HuH-7.5 (cell line): ENCODE measurements at regions not wholly inside any gene's neighbourhood (a gene's known extent, or its start where the extent isn't known, plus 50 kb on each side); places are given as distances from the start of the nearest gene placed in this dataset.

Experiments
- DNase-seq: peaks from one replicate; pipeline ENCODE4 v3.0.0; 2011; ENCODE audit warnings: low spot score

DNA sequence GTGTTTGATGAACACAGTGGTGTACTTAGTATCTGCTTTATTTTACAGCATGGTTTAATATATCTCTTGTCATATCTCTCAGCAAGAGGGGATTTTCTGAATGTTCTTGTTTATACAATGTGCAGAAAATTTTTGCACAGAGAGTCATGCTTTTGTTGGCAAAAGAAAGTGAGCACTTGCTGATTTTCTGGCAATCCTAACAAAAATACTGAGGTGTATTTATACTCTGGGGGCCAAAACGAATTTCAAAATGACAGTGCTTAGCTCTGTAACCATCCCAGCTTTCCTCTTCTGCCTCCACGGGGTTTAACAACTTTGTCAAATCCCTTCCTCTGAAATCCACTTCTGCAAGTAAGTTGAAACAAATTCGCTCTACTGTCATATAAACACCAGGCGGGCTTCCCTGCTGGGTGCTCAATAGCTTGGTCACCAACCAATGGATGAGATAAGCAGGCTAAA is 169.2 kb downstream of the NOC3L start:
- no peak for DNase-seq

DNA sequence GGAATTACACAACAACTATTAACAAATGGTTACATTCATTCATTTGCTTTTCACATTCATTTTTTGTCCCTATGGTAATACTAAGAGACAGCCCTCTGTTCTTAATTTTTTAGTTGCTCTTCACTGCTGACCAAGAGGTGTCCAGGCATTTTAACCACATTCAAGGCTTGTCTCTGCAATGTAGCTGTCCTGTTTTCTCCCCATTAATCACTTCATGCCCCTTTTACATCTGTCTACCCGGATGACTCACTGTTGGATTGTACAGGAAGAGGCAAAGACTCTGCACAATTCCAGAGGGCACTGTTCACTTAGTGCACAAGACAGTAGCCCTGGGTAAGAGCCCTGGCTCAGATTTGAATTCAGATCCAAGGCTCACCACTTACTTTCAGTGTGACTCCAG is 168.5 kb downstream of the NOC3L start:
- DNase-seq, result no peak

DNA sequence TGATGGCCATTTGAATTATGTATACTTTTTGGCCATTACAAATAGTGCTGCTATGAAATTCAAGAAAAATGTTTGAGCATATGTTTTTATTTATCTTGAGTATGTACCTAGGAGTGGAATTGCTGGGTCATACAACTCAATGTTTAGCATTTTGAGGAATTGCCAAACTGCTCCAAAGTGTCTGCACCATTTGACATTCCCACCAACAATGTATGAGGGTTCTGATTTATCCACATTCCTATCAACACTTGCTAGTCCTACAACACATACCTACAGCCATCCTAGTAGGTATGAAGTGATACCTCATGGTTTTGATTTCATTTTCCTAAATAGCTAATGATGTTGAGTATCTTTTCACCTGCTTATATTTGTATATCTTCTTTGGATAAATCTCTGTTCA is 165.5 kb downstream of the NOC3L start:
- no peak for DNase-seq

DNA sequence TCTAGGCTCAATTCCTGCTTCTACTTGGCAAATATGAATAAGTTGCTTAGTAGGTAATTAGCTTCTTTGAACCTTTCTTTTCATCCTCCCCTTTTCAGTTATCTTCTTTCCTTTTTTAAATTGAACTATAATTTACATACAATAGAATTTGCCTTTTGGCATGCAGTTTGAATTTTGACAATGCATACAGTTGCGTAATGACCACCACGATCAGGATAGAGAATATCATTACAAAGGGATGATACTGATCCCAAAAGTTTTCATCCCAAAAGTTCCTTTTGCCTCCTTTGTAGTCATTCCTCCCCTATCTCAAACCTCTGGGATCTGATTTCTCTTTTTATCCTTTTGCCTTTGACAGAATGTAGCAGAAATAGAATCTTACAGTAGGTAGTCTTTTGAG is 164.4 kb downstream of the NOC3L start:
- no peak for DNase-seq

DNA sequence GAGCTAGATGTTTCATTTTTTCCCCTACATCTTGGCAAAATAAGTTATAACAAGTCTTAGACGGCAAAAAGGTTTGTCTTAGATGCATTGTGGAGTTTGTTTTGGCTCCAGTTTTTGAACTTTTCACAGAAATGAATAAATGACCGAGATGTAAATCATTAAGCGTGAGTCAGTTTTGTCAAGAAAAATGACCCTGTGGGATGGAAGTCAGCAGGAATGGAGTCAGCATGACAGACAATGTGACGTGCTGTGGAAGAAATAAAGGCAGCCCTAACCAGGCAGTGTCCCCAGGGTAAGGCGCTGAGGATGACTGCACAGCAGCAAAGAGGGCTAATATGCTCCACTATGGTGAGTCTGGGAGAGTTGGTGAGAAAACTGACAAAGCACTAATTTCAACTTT is 163.2 kb downstream of the NOC3L start:
- DNase-seq, result no peak

DNA sequence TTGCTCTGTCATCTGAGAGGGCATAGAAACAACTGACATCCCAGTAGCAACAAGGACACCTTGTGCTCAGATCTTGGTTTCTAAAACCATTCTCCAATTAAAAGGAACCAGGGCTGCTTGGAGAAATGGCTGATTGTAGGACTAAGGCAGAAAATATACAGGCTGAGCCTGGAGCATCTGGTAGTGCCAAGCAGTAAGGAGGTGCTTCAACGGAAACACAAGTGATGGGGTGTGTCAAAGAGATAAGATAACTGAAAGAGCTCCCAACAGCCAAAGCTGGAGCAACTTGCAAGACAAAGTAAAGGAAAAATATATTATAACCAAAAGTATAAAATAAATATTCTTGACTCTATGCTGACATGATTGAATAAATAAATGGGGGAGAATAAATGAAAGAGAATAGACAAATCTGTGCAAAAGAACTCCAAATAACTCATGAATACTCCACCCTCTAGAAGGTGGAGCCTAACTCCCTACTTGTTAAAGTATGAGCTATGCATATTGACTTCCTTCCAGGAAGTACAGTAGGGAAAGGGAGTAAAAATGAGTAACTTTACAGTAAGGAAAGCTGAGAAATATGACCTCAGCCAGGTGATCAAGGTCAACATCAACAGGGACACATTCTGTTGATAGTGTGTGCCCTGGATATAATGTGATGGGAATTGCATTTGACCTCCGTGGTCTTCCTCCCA is 162.4 kb downstream of the NOC3L start:
- DNase-seq, result no peak

DNA sequence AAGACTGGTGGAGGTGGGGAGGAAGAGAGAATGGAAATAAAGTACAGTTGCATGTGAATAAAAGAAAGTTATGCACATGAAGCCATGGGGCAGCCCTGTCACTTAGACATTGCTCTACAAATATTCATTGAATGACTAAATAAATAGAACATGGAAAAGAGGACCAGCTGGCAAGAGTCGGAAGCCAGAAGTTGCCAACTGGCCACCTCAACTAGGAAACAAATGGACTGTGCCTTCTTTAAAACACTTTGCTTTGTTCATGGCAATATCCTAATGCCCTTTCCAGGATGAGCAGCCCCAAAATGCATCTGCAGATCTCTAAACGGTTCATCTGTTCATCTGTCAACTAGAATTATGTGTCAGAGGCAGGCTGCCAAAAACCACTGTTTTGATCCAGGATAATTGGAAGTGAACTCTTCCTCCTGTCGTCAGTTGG is 157.3 kb downstream of the NOC3L start:
- no peak for DNase-seq

DNA sequence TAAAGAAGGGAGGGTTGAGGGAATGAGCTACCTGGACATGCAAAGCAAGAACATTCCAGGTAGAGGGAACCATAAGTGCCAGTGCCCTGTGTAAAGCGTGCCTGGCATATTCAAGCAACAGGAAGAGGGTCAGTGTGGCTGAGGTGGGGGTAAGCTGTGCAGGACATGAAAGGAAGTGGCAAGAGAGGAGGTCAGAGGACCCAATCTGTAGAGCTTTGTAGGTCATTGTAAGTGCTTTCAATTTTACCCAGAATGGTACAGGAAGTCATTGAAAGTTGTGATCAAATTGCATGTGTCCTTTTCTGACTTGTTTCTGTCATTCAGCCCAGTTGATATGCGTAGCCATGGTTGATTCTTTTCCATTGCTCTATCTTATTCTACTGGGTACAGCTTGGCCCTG is 156.6 kb downstream of the NOC3L start:
- no peak for DNase-seq

DNA sequence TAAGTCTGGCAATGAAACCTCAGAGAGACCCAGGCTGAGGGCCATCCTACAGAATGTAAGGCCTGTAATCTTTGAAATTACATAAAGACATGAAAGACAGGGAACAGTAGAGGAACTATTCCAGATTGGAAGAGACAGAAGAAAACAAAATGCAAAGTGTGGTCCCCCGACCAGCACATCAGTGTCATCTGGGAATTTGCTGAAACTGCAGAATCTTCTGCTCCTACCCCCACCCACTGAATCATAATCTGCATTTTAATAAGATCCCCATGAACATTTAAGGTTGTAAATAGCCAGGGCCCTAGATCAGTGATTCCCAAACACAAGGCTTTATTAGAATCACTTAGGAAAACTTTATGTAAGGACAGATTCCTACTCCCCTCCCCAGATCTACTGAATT is 154.4 kb downstream of the NOC3L start:
- DNase-seq, result no peak

DNA sequence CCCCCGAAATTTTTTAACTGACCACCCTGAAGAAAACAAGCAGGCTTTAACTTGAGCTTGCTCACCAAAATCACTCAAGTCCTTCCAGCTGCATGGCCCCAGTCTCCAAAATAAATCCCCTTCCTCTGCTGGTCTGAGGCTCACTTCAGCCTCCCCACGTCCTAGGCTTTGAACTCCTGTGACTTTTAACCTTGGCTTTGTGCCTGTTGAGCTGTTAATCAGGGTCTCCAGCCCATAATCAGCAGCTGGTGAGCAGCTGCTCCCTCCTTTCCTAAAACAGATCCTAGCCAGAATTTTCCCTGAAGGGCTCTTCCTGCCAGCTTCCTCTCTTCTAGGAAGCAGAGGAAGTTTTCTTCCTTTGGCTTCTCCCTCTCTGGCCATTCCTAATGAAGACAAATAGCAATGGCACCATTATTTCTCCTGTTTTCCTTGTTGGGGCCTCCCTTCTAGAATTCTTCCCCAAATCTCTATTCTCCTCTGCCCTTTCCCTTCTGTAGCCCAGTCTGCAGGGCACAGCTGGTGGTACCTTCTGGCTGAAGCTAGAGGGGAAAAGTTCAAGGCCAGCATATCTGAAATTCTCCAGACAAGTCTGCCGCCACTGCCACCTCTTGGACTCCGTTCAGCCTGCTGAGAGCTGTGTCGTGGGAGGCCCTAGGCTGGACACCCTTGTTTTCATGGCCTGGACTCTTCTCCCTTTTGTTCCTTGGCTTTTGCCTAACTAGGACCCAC is 152.1 kb downstream of the NOC3L start:
- no peak for DNase-seq

DNA sequence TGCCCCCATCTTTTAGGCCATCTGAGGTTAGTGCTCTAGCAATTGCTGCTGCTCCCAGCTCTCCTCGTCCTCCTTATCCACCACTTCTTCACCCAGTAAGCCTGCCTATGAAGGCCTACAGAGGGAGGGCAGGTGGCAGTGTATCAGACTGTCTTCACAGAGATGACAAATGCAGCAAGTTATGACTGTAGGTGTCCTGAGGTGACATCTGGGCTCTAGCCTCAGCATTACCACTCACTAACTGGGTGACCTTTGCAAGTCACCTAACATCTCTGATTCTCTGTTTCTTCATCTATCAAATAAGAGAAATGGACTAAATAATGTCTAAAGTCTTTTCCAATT is 151.6 kb downstream of the NOC3L start:
- no peak for DNase-seq

DNA sequence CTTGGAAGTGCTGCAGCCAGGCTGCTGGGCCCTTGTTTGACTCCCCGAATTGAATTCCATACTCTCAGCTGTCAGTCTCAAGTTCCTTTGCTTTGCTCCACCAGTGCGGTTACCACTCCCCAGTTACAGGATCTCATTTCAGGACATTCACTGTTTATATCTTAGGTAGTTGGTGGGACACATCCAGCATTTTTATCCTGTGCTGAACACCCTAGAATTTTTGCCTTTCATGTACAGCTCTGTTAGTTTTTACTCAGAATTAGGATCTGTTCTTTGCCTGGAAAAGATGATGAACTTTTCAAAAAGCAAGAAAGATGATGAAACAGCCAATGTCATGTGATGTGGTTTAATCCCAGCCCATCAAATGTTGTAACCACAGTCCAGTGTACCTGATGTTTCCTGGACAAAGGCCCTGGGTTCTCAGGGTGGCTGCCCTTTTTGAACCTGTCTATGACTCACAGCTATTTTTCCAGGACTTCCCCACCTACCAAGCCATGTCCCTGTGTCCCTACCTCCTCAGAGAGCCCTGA is 149.7 kb downstream of the NOC3L start:
- no peak for DNase-seq

DNA sequence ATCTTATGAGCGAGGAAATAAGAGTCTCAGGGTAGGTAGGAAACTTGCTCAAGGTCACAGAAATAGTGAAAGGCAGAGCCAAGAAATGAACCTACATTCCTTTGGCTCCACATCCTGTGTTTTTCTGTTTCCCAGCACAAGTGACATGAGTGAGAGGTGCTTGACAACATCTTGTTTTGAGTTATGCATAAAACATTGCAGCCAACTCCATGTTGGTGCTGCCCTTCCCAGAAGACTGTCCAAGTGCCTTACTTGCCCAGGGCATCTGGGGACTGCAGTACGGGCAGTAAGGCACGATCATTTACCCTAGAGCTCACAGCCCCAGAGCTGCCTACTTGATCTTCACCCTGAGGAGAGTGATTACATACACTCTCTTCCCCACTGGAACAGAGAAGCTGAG is 148.8 kb downstream of the NOC3L start:
- no peak for DNase-seq

DNA sequence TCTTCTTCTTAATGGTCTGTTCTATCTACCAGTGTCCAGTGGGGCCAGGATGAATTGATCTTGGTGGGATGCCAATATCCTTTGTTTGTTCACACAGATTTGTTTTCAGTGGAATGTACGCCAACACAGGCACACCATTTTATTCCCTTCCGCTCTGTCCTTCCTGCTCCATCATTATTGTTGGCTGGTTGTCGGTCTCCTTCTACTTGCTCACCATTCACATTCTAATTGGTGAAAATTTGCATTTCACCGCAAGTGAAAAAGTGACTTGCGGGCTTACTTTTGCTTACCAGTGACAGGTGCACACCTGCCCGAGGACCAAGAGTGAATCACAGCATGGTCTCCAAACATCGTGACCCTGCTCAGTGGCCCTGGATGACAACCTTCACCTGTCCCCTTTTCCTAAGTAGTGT is 148.3 kb downstream of the NOC3L start:
- no peak for DNase-seq

DNA sequence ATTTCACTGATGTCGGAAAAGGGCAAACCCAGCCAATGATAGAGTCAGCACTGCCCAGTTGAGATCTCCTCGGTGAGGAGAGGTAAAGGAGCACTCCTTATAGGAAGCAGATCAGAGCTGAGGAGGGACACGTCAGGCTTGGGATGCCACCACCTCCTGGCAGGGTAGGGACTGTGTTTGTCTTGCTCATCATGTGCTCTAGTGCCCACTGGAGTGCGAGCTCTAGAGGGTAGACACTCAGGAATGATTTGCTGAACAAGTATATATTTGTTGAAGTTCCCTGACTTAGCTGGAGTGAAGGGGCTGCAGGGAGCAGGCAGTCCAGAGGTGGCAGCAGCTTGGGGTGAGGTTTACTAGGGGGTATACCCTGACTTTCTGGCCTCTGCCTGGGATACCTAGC is 146.5 kb downstream of the NOC3L start:
- no peak for DNase-seq

DNA sequence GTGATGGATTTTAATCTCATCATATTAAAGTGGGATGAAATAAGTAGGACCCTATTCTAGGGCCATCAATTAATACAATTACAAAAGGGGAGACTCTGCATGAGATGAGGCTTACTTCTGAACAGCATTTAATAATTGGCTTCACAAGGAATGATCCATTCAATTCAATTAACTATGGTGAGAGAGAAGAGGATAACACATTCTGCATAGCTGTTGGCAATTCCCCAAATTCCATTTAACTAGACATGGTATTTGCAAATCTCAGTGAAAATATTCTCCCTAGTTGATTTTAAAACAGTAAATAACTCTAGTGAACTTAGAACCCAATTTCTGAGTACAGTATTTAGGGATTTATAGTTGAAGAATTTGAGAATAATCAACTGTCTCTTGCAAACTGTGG is 145.3 kb downstream of the NOC3L start:
- no peak for DNase-seq

DNA sequence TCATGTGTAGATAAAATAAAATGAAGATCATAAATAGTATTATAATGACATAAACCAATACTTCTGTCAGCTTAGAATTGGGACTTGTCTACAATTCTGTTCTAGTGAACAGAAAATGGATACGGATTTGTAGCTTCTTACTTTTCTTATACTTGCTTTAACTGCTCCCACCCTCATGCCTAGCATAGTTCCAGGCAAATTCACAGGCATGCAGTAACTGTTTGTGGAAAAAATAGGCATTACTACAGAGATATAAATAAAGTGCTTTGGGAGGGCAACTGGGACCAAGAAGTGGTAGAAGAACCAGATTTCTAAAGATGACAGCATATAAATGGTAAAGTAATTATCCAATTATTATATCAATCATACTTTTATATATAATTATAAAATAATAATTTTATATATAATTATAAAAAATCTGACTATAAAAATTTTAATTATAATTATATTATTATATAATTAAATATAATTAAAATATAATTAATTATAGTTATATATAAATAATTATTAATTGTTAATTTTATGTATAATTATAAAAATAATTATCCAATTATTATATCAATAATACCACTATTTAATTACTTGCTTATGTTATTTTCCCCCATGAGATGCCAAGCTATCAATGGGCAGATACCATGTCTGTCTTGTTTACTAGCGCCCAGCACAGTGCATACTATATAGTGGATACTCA is 144.1 kb downstream of the NOC3L start:
- DNase-seq, result no peak

DNA sequence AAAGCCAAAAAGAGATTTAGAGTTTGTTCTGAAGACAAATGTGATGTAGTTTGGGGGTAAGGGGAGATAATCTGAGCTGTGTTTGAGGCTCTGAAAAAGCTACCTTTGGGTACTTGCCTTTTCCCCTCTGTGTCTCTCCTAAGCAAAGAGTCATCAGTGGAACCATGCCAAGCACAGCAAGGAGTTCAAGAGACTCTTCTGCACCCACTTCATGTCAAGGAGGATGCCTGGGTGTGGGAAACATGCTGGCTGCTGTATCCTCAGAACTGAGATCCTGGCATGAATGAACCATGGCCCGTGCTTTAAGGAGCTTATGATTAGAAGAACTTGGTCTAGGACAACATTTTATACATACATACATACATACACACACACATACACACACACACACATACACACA is 142.9 kb downstream of the NOC3L start:
- no peak for DNase-seq

DNA sequence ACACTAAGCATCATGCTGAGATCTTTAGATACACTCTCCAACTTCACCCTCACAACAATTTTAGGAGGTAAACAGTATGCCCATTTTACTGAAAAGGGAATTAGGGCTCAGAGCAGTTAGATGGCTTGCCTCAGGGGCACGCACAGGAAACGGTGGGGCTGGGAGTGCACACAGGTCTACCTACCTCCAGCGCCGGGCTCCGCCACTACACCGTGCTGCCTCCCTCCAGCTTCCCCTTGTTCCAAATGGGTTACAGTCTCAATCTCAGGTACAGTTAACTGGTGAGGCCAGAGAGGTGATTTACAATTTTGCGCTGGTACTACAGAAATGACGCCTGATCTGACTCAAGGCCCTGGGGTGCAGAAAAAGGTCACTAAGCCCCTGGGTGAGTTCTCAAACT is 142.0 kb downstream of the NOC3L start:
- DNase-seq, result no peak

DNA sequence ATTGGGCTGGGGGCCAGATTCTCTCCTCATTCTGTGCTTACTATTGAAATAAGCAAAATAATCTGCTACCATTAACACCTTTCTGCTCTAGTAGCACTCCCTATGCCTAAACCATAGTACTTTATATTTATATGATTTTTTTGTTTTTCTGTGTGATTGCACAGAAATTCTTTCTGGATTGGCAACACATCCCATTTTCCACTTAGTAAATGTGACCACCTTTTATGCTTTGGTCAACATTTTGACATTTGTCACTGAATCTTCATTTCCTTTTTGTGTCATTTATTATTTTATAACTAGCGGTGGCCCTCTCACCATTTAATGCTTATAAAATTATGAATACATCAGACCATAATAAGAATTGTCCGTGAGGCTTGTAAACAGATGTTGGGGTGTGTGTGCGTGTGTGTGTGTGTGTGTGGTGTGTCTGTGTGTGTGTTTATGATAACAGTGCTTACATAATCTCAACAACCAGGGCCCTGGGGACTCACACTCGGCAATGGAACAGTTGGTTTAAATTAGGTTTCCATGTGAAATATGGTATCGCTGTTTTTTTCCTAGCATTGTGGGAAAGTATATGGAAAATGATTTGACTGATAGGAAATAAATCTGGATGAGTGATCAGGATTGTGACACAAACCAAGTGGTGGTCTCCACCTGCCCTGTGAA is 138.9 kb downstream of the NOC3L start:
- DNase-seq, result no peak

DNA sequence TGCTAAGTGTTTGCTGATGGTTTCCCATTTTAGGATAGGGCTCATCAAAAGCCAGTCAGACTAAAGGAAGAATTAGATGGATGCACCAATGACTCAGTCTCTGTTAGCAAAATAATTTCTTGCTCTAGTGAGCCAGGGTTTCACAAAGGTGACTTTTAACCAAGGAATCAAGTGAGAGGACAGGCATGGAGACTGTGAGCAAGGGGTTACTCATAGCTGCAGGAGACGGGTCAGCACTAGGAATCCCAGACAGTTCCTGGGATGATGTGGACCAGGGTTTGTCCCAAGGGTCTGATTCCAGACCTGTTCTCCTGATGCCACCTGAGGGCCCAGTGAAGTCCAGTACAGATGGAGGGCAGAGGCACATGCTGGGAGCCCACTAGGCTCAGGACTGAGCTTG is 138.1 kb downstream of the NOC3L start:
- no peak for DNase-seq

DNA sequence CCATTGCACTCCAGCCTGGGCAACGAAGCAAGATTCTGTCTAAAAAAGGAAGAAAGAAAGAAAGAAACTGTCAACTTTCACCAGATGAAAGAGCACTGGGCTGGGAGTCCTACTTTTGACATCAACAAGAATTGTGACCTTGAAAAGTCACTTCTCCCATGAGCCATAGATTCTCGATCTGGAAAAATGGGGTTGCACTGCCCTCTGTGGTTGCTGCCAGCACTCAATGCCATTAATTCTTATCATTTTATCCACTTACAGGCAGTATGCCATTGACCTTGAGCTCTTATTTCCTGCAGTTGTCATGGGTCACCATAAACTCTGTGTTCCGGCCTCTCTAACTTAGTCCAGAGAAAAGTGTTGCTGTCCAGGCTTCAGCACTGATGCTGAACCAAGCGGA is 137.2 kb downstream of the NOC3L start:
- DNase-seq, result no peak
